Liver (tissue), 7 donors: ENCODE measurements at regions not wholly inside any gene's neighbourhood (a gene's known extent, or its start where the extent isn't known, plus 50 kb on each side); places are given as distances from the start of the nearest gene placed in this dataset.

Experiments used
- DNase-seq: peaks from one replicate; pipeline ENCODE4 v3.0.0-alpha.2; 2017; ENCODE audit warnings: low spot score
- H3K27ac ChIP-seq, 2 donors: one replicate each; pipeline ENCODE4 v1.7.0; 2013; ENCODE audit warnings: inconsistent platforms in 2 of 2, low read length in 2 of 2, control low read depth in 1 of 2, low read depth in 1 of 2, mild to moderate bottlenecking in 1 of 2
- H3K27me3 ChIP-seq, 4 donors: one replicate each; pipeline versions ENCODE4 v1.6.1 to v1.7.0; 2013; ENCODE audit warnings: low read length in 3 of 4, inconsistent platforms in 1 of 4, mild to moderate bottlenecking in 1 of 4, moderate library complexity in 1 of 4; ENCODE audit not compliant: control insufficient read depth in 4 of 4, insufficient read depth in 4 of 4
- H3K36me3 ChIP-seq, 4 donors: one replicate each; pipeline versions ENCODE4 v1.6.1 to v1.7.0; 2013; ENCODE audit warnings: low read length in 3 of 4, mild to moderate bottlenecking in 3 of 4, low read depth in 1 of 4, moderate library complexity in 1 of 4; ENCODE audit not compliant: control insufficient read depth in 4 of 4, insufficient read depth in 3 of 4
- H3K4me1 ChIP-seq, 4 donors: one replicate each; pipeline versions ENCODE4 v1.6.1 to v1.7.0; 2013; ENCODE audit warnings: low read length in 3 of 4, mild to moderate bottlenecking in 3 of 4, moderate library complexity in 1 of 4; ENCODE audit not compliant: control insufficient read depth in 4 of 4, insufficient read depth in 4 of 4
- H3K4me3 ChIP-seq, 3 donors: one replicate each; pipeline versions ENCODE4 v1.6.1 to v1.7.0; 2013; ENCODE audit warnings: low read length in 3 of 3, control low read depth in 1 of 3, low read depth in 1 of 3, mild to moderate bottlenecking in 1 of 3
- H3K9ac ChIP-seq, 2 donors: one replicate each; pipeline ENCODE4 v1.7.0; 2013; ENCODE audit warnings: low read length in 2 of 2, mild to moderate bottlenecking in 2 of 2, moderate library complexity in 2 of 2, control low read depth in 1 of 2, low read depth in 1 of 2
- H3K9me3 ChIP-seq, 4 donors: one replicate each; pipeline versions ENCODE4 v1.6.1 to v1.7.0; 2013; ENCODE audit warnings: low read length in 3 of 4; ENCODE audit not compliant: control insufficient read depth in 4 of 4
- ATF3 ChIP-seq: IDR thresholded peaks from 2 replicates; pipeline ENCODE4 v1.6.1; 2016; ENCODE audit warnings: antibody characterized with exemption
- FOXA1 ChIP-seq: IDR thresholded peaks from 2 replicates; pipeline ENCODE4 v1.6.1; 2016; ENCODE audit warnings: antibody characterized with exemption
- FOXA2 ChIP-seq: IDR thresholded peaks from 2 replicates; pipeline ENCODE4 v1.6.1; 2016; ENCODE audit warnings: antibody characterized with exemption
- GABPA ChIP-seq, 2 donors: IDR thresholded peaks in 1 of 2; conservative IDR thresholded peaks in 1 of 2; 2 replicates each; pipeline ENCODE4 v1.6.1; 2016; ENCODE audit warnings: antibody characterized with exemption in 2 of 2, mild to moderate bottlenecking in 1 of 2, moderate library complexity in 1 of 2
- HNF4G ChIP-seq: IDR thresholded peaks from 2 replicates; pipeline ENCODE4 v1.6.1; 2016; ENCODE audit warnings: antibody characterized with exemption
- NR2F2 ChIP-seq: IDR thresholded peaks from 2 replicates; pipeline ENCODE4 v1.6.1; 2016; ENCODE audit warnings: antibody characterized with exemption
- RAD21 ChIP-seq, 2 donors: IDR thresholded peaks; 2 replicates each; pipeline ENCODE4 v1.6.1; 2016; ENCODE audit warnings: antibody characterized with exemption in 2 of 2, mild to moderate bottlenecking in 2 of 2
- REST ChIP-seq: IDR thresholded peaks from 2 replicates; pipeline ENCODE4 v1.6.1; 2016; ENCODE audit warnings: antibody characterized with exemption, mild to moderate bottlenecking
- RXRA ChIP-seq, 2 donors: IDR thresholded peaks; 2 replicates each; pipeline ENCODE4 v1.6.1; 2017 to 2018; ENCODE audit warnings: antibody characterized with exemption in 2 of 2, mild to moderate bottlenecking in 1 of 2
- TAF1 ChIP-seq: conservative IDR thresholded peaks from 2 replicates; pipeline ENCODE4 v1.6.1; 2016; ENCODE audit warnings: antibody characterized with exemption, mild to moderate bottlenecking
- YY1 ChIP-seq: IDR thresholded peaks from 2 replicates; pipeline ENCODE4 v1.6.1; 2016; ENCODE audit warnings: antibody characterized with exemption, mild to moderate bottlenecking
- ZBTB33 ChIP-seq: IDR thresholded peaks from 2 replicates; pipeline ENCODE4 v1.6.1; 2016; ENCODE audit warnings: antibody characterized with exemption
- WGBS: extraction: QIAGEN DNeasy Blood & Tissue Kit; methylation state at CpG from one replicate; pipeline ENCODE4 v1.1.7; 2013; 5-methylcytosine and 5-hydroxymethylcytosine counted together
- donor health status: healthy.
- donor health status: healthy.
- donor health status: healthy.
- donor health status: healthy.

- 96% methylated on average over 1 of the region's 1 CpG for WGBS
- H3K27me3 ChIP-seq: no peaks in the 10 kb centered on the region
- no peak for TF ChIP-seq RXRA (IDR thresholded peaks at IDR 0.05)
- TF ChIP-seq ZBTB33: no peak
Observed at GRCh38 chr3:153469162-153469561, 307.1 kb downstream of the RAP2B start.

GRCh38 chr3:153484842-153485241 is 322.8 kb downstream of the RAP2B start:
- no peak overlapping the region for H3K9ac ChIP-seq
- 72% methylated on average over 3 of the region's 3 CpGs for WGBS
- TF ChIP-seq REST (no peak), TAF1 (no peak), NR2F2 (no peak), HNF4G (no peak), ATF3 (no peak), RAD21 (IDR thresholded peaks at IDR 0.05) (no peak), GABPA (IDR thresholded peaks at IDR 0.05 in 1 of 2, conservative IDR thresholded peaks at IDR 0.05 in 1 of 2) (no peak)

More at GRCh38 chr3:153469162-153469561, 307.1 kb downstream of the RAP2B start:
- Histone ChIP-seq H3K4me1 (no peaks in the 10 kb centered on the region), H3K4me3 (no peak overlapping the region), H3K9me3 (peaks cover 0 to 4% (median 1%) of the 10 kb centered on the region in 4 donors), H3K36me3 (no peaks in the 10 kb centered on the region), H3K27ac (no peak overlapping the region), H3K9ac (no peak overlapping the region)
- DNase-seq: no peak

GRCh38 chr3:153495422-153495821 is 333.4 kb downstream of the RAP2B start:
- Histone ChIP-seq H3K9ac (no peak overlapping the region), H3K36me3 (no peaks in the 10 kb centered on the region), H3K9me3 (no peaks in the 10 kb centered on the region), H3K4me3 (no peak overlapping the region), H3K27me3 (peaks cover 0 to 4% (median 2%) of the 10 kb centered on the region in 4 donors), H3K4me1 (no peaks in the 10 kb centered on the region), H3K27ac (no peak overlapping the region)
- TF ChIP-seq FOXA2 (no peak), YY1 (no peak), TAF1 (no peak), NR2F2 (no peak), GABPA (IDR thresholded peaks at IDR 0.05 in 1 of 2, conservative IDR thresholded peaks at IDR 0.05 in 1 of 2) (no peak), FOXA1 (no peak), RAD21 (IDR thresholded peaks at IDR 0.05) (no peak)
- DNase-seq: no peak

More at GRCh38 chr3:153484842-153485241, 322.8 kb downstream of the RAP2B start:
- no peak overlapping the region for H3K4me3 ChIP-seq
- DNase-seq: no peak
- no peaks in the 10 kb centered on the region for H3K36me3 ChIP-seq
- no peaks in the 10 kb centered on the region for H3K4me1 ChIP-seq
- no peaks in the 10 kb centered on the region for H3K9me3 ChIP-seq
- H3K27ac ChIP-seq: no peak overlapping the region
- peaks cover 0 to 4% (median 0%) of the 10 kb centered on the region in 4 donors for H3K27me3 ChIP-seq
